ENCODE measurements at regions not wholly inside any gene's neighbourhood (a gene's known extent, or its start where the extent isn't known, plus 50 kb on each side); places are given as distances from the start of the nearest gene placed in this dataset.

DNA sequence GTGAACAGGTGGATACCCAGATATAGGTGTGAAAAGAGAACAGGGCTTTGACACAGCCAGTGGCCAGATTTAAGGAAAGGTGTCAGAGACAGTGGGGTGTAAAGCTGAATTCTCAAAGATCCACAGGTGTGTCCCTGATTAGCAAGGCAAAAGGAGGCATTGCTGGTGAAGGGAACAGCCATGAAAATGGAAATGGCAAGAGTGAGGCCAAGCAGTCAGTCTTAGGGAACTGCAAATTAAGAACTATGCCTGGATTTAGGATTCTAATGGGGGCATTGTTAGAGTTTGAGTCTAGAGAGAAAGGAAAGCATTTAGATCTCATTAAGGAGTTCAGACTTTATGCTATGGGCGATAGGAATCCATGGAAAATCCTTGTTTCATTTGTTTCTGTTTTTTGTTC, 789.2 kb downstream of the MAFB start:
- no peak for DNase-seq (ENCODE audit: low spot score in 2 of 2)
- no peaks in the 10 kb centered on the region for H3K36me3 ChIP-seq
- 87% methylated on average over 1 of the region's 1 CpG for WGBS
- H3K4me1 ChIP-seq = peaks cover 16% of the 10 kb centered on the region
- H3K4me3 ChIP-seq = no peak overlapping the region
- no peaks in the 10 kb centered on the region for H3K9me3 ChIP-seq
- H3K27ac ChIP-seq = no peak overlapping the region
- no peak for TF ChIP-seq POLR2A (IDR thresholded peaks at IDR 0.05)
- TF ChIP-seq, protein P1, sequence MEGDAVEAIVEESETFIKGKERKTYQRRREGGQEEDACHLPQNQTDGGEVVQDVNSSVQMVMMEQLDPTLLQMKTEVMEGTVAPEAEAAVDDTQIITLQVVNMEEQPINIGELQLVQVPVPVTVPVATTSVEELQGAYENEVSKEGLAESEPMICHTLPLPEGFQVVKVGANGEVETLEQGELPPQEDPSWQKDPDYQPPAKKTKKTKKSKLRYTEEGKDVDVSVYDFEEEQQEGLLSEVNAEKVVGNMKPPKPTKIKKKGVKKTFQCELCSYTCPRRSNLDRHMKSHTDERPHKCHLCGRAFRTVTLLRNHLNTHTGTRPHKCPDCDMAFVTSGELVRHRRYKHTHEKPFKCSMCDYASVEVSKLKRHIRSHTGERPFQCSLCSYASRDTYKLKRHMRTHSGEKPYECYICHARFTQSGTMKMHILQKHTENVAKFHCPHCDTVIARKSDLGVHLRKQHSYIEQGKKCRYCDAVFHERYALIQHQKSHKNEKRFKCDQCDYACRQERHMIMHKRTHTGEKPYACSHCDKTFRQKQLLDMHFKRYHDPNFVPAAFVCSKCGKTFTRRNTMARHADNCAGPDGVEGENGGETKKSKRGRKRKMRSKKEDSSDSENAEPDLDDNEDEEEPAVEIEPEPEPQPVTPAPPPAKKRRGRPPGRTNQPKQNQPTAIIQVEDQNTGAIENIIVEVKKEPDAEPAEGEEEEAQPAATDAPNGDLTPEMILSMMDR (IDR thresholded peaks at IDR 0.05) = no peak
- no peak for TF ChIP-seq POLR2AphosphoS5 (IDR thresholded peaks at IDR 0.05)
- TF ChIP-seq EP300 (IDR thresholded peaks at IDR 0.05) = no peak
- H3K27me3 ChIP-seq = no peaks in the 10 kb centered on the region

DNA sequence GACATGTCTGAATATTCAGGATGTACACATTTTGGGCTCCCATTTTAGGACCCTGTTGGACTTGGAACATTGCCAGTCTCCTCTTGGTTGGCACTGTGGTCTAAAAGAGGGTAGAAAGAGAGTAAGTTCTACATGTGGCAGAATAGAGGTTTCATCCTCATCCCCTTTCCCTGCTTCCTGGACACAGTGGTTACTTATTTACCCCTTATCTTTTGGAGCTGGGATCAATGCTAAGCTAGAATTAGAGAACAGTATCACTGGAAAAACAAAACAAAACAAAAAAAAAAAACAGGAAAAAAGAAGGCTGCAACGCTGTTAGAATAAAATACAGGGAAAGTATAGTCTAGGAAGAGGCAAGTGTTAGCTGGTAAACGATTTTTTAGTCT, 790.6 kb downstream of the MAFB start:
- WGBS = 46% methylated on average over 2 of the region's 2 CpGs
- Histone ChIP-seq H3K4me1 (peaks cover 6% of the 10 kb centered on the region), H3K27ac (no peak overlapping the region), H3K36me3 (no peaks in the 10 kb centered on the region), H3K27me3 (no peaks in the 10 kb centered on the region), H3K4me3 (no peak overlapping the region), H3K9me3 (no peaks in the 10 kb centered on the region)
- TF ChIP-seq, protein P1 (IDR thresholded peaks at IDR 0.05) = no peak
- TF ChIP-seq POLR2AphosphoS5 (IDR thresholded peaks at IDR 0.05) = no peak
- DNase-seq (ENCODE audit: low spot score in 2 of 2) = no peak

DNA sequence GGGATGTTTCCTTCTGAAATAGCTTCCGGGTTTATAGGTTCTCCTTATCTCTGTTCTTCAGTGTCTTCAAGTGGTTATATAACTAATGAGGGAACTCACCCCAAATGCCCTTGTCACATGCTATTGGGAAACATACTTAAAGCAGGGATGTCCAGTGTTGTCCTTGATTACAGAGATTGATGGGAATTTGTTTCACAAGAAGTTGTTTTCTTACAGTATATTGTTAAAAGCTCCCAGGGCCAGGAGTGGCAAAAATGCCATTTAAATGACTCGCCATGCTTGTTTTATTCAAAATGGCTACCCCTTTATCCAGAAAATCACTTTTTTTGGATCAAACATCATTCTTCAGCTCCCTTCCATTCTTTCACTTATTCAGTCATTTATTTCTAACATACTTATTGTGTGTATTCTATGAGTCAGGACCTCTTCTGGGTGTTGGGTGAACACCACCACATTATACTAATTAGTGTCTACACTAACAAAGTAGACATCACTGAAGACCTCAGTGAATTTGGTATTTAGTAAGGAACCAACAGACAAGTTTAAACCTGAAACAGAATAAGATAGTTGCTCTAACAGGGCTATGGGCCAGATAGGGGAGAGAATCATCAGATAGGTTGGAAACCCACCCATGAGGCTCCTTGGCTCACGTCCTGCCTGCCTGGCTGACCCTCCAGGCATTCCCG, 791.1 kb downstream of the MAFB start:
- 71% methylated on average over 4 of the region's 4 CpGs for WGBS
- DNase-seq (ENCODE audit: low spot score in 2 of 2) = no peak

DNA sequence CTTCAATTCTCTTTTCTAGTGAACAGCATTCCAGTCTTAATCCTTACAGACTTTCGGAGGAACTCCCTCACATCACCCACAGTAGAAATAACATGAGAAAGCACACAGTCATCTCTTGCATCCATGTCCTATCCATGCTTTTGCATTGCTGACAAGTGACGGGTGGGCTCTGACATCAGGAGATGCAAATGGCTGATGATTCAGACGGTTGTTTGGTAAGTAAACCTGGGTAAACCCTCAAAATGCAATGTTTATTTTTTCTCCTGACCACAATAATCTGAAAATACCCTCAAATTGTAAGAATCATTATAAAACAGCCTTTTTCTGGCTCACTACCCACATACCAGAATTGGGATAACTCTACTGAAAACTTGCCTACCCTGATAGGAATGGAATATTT, 792.0 kb downstream of the MAFB start:
- H3K4me1 ChIP-seq = peaks cover 9% of the 10 kb centered on the region
- H3K9me3 ChIP-seq = no peaks in the 10 kb centered on the region
- WGBS = 52% methylated on average over 3 of the region's 3 CpGs
- no peak overlapping the region for H3K27ac ChIP-seq
- H3K27me3 ChIP-seq = no peaks in the 10 kb centered on the region
- TF ChIP-seq POLR2A (IDR thresholded peaks at IDR 0.05) (no peak), POLR2AphosphoS5 (IDR thresholded peaks at IDR 0.05) (no peak), EP300 (IDR thresholded peaks at IDR 0.05) (no peak)
- TF ChIP-seq, protein P1 (IDR thresholded peaks at IDR 0.05) = no peak
- no peak for DNase-seq (ENCODE audit: low spot score in 2 of 2)
- H3K4me3 ChIP-seq = no peak overlapping the region
- no peaks in the 10 kb centered on the region for H3K36me3 ChIP-seq

More for the DNA sequence above, 791.1 kb downstream of the MAFB start:
- no peak overlapping the region for H3K4me3 ChIP-seq
- no peaks in the 10 kb centered on the region for H3K9me3 ChIP-seq
- TF ChIP-seq POLR2AphosphoS5 (IDR thresholded peaks at IDR 0.05) (no peak), EP300 (IDR thresholded peaks at IDR 0.05) (no peak), POLR2A (IDR thresholded peaks at IDR 0.05) (no peak)
- TF ChIP-seq, protein P1 (IDR thresholded peaks at IDR 0.05) = no peak
- H3K27me3 ChIP-seq = no peaks in the 10 kb centered on the region
- H3K36me3 ChIP-seq = no peaks in the 10 kb centered on the region
- peaks cover 7% of the 10 kb centered on the region for H3K4me1 ChIP-seq
- H3K27ac ChIP-seq = no peak overlapping the region

DNA sequence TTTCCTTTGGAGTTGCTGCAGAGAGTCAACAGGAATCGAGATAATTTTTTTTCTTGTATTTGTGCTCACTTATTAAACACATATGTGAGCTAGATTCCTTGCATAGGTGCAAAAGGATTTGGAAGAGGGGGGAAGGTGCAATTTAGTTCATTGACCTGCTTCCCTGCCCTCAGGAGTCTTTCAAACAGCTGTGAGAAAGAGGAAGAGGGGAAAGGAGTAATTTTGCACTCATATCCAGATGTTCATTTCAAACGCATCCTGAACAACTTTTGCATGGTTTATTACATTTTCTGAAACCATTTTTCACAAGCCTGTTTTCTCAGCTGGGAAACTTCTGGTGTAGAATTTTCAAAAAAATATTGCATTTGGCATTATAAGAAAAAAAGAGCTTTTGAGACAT, 795.0 kb downstream of the MAFB start:
- TF ChIP-seq POLR2AphosphoS5 (IDR thresholded peaks at IDR 0.05) = no peak
- no peak for TF ChIP-seq EP300 (IDR thresholded peaks at IDR 0.05)
- TF ChIP-seq, protein P1 (IDR thresholded peaks at IDR 0.05) = no peak
- no peak for TF ChIP-seq POLR2A (IDR thresholded peaks at IDR 0.05)
- DNase-seq (ENCODE audit: low spot score in 2 of 2) = no peak
- Histone ChIP-seq H3K9me3 (no peaks in the 10 kb centered on the region), H3K4me3 (no peak overlapping the region), H3K4me1 (peaks cover 9% of the 10 kb centered on the region), H3K36me3 (no peaks in the 10 kb centered on the region), H3K27me3 (no peaks in the 10 kb centered on the region), H3K27ac (no peak overlapping the region)
- 59% methylated on average over 2 of the region's 2 CpGs for WGBS
